Pancreas (tissue), 10 donors: ENCODE measurements at regions not wholly inside any gene's neighbourhood (a gene's known extent, or its start where the extent isn't known, plus 50 kb on each side); places are given as distances from the start of the nearest gene placed in this dataset.

ENCODE experiments used
- ATAC-seq, 4 donors: fragments of 200-7000 bp; cut with Tn5 transposase; one replicate each; pipeline versions ENCODE4 v1.8.0 to v1.9.1; 2020; ENCODE audit warnings: mild to moderate bottlenecking in 4 of 4, moderate library complexity in 4 of 4
- DNase-seq, 6 donors: peaks; one replicate each; pipeline ENCODE4 v3.0.0-alpha.2; 2020
- FAIRE-seq: peaks from 2 replicates; lab custom pipeline; 2012; peaks lifted over from hg19 to GRCh38; lab: Jason Lieb, UNC
- H3K27ac ChIP-seq, 4 donors: fragments of 200-600 bp; sonication (generic); 1 replicate in 3 of 4; 2 replicates in 1 of 4; pipeline versions ENCODE4 v1.5.0 to v1.8.0; 2020
- H3K27me3 ChIP-seq, 4 donors: fragments of 200-600 bp; one replicate each; pipeline ENCODE4 v1.8.0; 2021
- H3K36me3 ChIP-seq, 3 donors: fragments of 200-600 bp; sonication (generic) in 1 of 3; one replicate each; pipeline versions ENCODE4 v1.5.0 to v1.8.0; 2020 to 2021
- H3K4me1 ChIP-seq, 3 donors: fragments of 200-600 bp; one replicate each; pipeline ENCODE4 v1.8.0; 2021
- H3K4me3 ChIP-seq, 4 donors: fragments of 200-600 bp; sonication (generic) in 2 of 4; one replicate each; pipeline versions ENCODE4 v1.5.0 to v1.8.0; 2020 to 2021
- H3K9me3 ChIP-seq, 4 donors: fragments of 200-600 bp; one replicate each; pipeline ENCODE4 v1.8.0; 2021
- WGBS, 2 donors: extraction: QIAGEN DNeasy Blood & Tissue Kit; methylation state at CpG; one replicate each; pipeline ENCODE4 v1.1.7; 2013; 5-methylcytosine and 5-hydroxymethylcytosine counted together
- intact Hi-C, 3 donors: fragments of 100-400 bp; cut with DNase I; formaldehyde crosslinking; loops; one replicate each; pipeline versions ENCODE4 v1.11.1 to v1.14.2; 2022
- TF ChIP-seq, protein P1 (sequence below), 4 donors: fragments of 200-600 bp; sonication (generic) in 3 of 4; IDR thresholded peaks; one replicate each; pipeline versions ENCODE4 v1.5.0 to v1.8.0; 2021; ENCODE audit warnings: antibody characterized with exemption in 4 of 4
- donor health status: healthy with polysubstance abuse.
- donor health status: DM: no; HTN: no; CAD: no; lungs with moderate emphysema.
- donor health status: DM: no; HTN: no; CAD: no.
- donor health status: control.
- donor health status: control.
- donor health status: Bipolar disorder and iron deficiency.
- donor health status: DM: yes; HTN: yes; CAD: no.
- donor health status: DM: no; HTN: no; CAD: no.
- donor health status: DM: no; HTN: no; CAD: no.
- donor health status: DM: yes; HTN: yes; CAD: no.

- ATAC-seq (no peak), FAIRE-seq (no peak), DNase-seq (peak in 1 of 6 donors; percentile 39)
- WGBS, 2 donors, result 59 to 64% methylated on average over 5 of the region's 5 CpGs
- Histone ChIP-seq H3K9me3 (no peaks in the 10 kb centered on the region), H3K36me3 (no peaks in the 10 kb centered on the region), H3K4me3 (no peak overlapping the region), H3K27ac (no peak overlapping the region), H3K4me1 (no peaks in the 10 kb centered on the region), H3K27me3 (no peaks in the 10 kb centered on the region)
- intact Hi-C loops, result no loop called here
- TF ChIP-seq, protein P1, sequence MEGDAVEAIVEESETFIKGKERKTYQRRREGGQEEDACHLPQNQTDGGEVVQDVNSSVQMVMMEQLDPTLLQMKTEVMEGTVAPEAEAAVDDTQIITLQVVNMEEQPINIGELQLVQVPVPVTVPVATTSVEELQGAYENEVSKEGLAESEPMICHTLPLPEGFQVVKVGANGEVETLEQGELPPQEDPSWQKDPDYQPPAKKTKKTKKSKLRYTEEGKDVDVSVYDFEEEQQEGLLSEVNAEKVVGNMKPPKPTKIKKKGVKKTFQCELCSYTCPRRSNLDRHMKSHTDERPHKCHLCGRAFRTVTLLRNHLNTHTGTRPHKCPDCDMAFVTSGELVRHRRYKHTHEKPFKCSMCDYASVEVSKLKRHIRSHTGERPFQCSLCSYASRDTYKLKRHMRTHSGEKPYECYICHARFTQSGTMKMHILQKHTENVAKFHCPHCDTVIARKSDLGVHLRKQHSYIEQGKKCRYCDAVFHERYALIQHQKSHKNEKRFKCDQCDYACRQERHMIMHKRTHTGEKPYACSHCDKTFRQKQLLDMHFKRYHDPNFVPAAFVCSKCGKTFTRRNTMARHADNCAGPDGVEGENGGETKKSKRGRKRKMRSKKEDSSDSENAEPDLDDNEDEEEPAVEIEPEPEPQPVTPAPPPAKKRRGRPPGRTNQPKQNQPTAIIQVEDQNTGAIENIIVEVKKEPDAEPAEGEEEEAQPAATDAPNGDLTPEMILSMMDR (IDR thresholded peaks at IDR 0.05), result no peak
Measured at GRCh38 chr10:55263327-55263726, 462.3 kb upstream of the PCDH15 start.

- Histone ChIP-seq H3K4me3 (no peak overlapping the region), H3K9me3 (no peaks in the 10 kb centered on the region), H3K4me1 (no peaks in the 10 kb centered on the region), H3K27ac (no peak overlapping the region), H3K27me3 (no peaks in the 10 kb centered on the region), H3K36me3 (no peaks in the 10 kb centered on the region)
- TF ChIP-seq, protein P1 (IDR thresholded peaks at IDR 0.05), result no peak
- no peak for DNase-seq
- FAIRE-seq, result no peak
- ATAC-seq, result no peak
- intact Hi-C loops, result no loop called here
- WGBS, 2 donors, result 52 to 54% methylated on average over 6 of the region's 6 CpGs
Measured at GRCh38 chr10:55242544-55242943, 441.5 kb upstream of the PCDH15 start.

- DNase-seq (no peak), FAIRE-seq (no peak), ATAC-seq (no peak)
- no peaks in the 10 kb centered on the region for H3K4me1 ChIP-seq
- intact Hi-C loops, result no loop called here
- no peaks in the 10 kb centered on the region for H3K27me3 ChIP-seq
- H3K9me3 ChIP-seq, result no peaks in the 10 kb centered on the region
- TF ChIP-seq, protein P1 (IDR thresholded peaks at IDR 0.05), result no peak
- H3K4me3 ChIP-seq, result no peak overlapping the region
- no peaks in the 10 kb centered on the region for H3K36me3 ChIP-seq
- H3K27ac ChIP-seq, result no peak overlapping the region
Measured at GRCh38 chr10:55237462-55237861, 436.4 kb upstream of the PCDH15 start.

DNA sequence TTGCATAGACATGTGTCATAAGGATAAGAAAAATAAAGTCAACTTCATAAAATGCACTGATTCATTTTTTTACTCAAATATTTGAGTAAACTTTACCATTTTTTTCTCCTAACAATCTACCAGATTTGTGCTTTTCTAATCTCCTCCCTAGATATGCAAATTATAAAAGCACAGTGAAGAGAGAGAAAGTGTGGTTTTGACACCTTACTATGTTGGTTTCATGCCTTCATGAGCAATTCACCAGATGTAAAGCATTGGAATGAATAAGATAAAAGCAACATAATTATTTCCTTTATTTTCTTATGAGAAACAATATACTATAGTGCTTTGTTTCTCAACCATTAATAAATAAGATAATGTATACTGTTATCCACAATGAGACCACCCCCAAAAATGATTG is 432.5 kb upstream of the PCDH15 start:
- no peak for DNase-seq
- no peak for ATAC-seq
- Histone ChIP-seq H3K9me3 (no peaks in the 10 kb centered on the region), H3K27me3 (no peaks in the 10 kb centered on the region), H3K4me3 (peak overlapping the region in 1 of 4 donors; percentile 8), H3K4me1 (no peaks in the 10 kb centered on the region), H3K36me3 (no peaks in the 10 kb centered on the region), H3K27ac (no peak overlapping the region)
- FAIRE-seq, result no peak
- TF ChIP-seq, protein P1 (IDR thresholded peaks at IDR 0.05), result no peak
- intact Hi-C loops, result no loop called here

DNA sequence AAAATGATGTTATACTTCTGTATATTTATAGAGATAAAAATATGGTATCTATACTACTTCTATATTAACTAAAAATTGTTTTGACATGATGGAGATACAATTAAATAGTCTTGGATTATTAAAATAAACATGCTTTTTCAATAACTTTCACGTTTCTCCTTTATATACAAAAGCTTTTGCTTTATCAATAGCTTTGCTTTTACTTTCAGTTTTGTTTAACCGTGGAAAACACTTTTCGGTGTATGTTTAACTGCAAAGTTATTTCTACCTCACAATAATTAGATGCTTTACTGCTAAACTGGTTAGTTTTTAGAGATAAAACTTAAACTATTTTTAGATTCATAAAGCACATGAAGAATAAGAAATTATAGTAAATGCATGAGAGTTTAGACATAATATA is 432.1 kb upstream of the PCDH15 start:
- Histone ChIP-seq H3K36me3 (no peaks in the 10 kb centered on the region), H3K4me3 (peak overlapping the region in 2 of 4 donors; percentile 0 to 8), H3K27me3 (no peaks in the 10 kb centered on the region), H3K4me1 (no peaks in the 10 kb centered on the region), H3K9me3 (no peaks in the 10 kb centered on the region), H3K27ac (no peak overlapping the region)
- WGBS, 2 donors, result 33 to 41% methylated on average over 3 of the region's 3 CpGs
- FAIRE-seq (peak; percentile 78), DNase-seq (no peak), ATAC-seq (no peak)
- TF ChIP-seq, protein P1 (IDR thresholded peaks at IDR 0.05), result no peak
- intact Hi-C loops, result no loop called here
